Bronchial epithelial cell (primary cell): ENCODE measurements at regions not wholly inside any gene's neighbourhood (a gene's known extent, or its start where the extent isn't known, plus 50 kb on each side); places are given as distances from the start of the nearest gene placed in this dataset.

Experiments used
- DNase-seq: peaks from one replicate; pipeline ENCODE4 v3.0.0-alpha.2; 2010; ENCODE audit warnings: low read depth
- FAIRE-seq: peaks from 2 replicates; lab custom pipeline; 2011; peaks lifted over from hg19 to GRCh38; lab: Jason Lieb, UNC
- H3K27me3 ChIP-seq: 2 replicates; pipeline ENCODE4 v1.5.1; 2011; ENCODE audit warnings: low read length; ENCODE audit not compliant: control insufficient read depth, insufficient read depth
- H3K36me3 ChIP-seq: 2 replicates; pipeline ENCODE4 v1.5.1; 2011; ENCODE audit warnings: low read length; ENCODE audit not compliant: control insufficient read depth, insufficient read depth
- H3K4me3 ChIP-seq: 2 replicates; pipeline ENCODE4 v1.5.1; 2011; ENCODE audit warnings: mild to moderate bottlenecking, low read depth, low read length, control low read depth
- TF ChIP-seq, protein P1 (sequence below): IDR thresholded peaks from 2 replicates; pipeline ENCODE4 v1.5.1; 2011; ENCODE audit warnings: mild to moderate bottlenecking, moderate library complexity, low read length, control low read depth, inconsistent platforms; ENCODE audit not compliant: insufficient read depth, severe bottlenecking

DNA sequence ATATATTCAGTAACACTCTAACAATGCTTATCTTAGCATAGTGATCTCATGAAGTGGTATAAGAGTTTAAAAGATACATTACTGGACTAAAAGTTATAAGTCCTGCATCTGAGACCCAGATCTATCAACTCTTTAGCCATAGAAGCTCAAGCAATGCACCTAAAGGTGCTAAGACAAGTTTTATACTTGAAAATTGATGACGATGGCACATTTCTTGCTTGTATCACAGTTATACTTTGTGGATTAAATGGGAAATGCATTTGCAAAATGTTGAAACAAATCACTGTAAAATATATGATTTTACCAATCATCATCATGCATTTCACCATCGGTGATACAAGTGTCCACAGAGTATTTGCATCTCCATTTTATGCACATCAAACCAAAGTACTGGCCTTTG lies 525.3 kb upstream of the ZNF385D start:
- H3K27me3 ChIP-seq = no peaks in the 10 kb centered on the region
- H3K4me3 ChIP-seq = no peak overlapping the region
- TF ChIP-seq, protein P1, sequence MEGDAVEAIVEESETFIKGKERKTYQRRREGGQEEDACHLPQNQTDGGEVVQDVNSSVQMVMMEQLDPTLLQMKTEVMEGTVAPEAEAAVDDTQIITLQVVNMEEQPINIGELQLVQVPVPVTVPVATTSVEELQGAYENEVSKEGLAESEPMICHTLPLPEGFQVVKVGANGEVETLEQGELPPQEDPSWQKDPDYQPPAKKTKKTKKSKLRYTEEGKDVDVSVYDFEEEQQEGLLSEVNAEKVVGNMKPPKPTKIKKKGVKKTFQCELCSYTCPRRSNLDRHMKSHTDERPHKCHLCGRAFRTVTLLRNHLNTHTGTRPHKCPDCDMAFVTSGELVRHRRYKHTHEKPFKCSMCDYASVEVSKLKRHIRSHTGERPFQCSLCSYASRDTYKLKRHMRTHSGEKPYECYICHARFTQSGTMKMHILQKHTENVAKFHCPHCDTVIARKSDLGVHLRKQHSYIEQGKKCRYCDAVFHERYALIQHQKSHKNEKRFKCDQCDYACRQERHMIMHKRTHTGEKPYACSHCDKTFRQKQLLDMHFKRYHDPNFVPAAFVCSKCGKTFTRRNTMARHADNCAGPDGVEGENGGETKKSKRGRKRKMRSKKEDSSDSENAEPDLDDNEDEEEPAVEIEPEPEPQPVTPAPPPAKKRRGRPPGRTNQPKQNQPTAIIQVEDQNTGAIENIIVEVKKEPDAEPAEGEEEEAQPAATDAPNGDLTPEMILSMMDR = no peak
- H3K36me3 ChIP-seq = no peaks in the 10 kb centered on the region
- DNase-seq (no peak), FAIRE-seq (no peak)

GRCh38 chr3:22284559-22284958 lies 533.5 kb upstream of the ZNF385D start:
- no peaks in the 10 kb centered on the region for H3K36me3 ChIP-seq
- H3K27me3 ChIP-seq = no peaks in the 10 kb centered on the region
- H3K4me3 ChIP-seq = no peak overlapping the region
- TF ChIP-seq, protein P1 = no peak
- DNase-seq (peak; percentile 29), FAIRE-seq (no peak)

DNA sequence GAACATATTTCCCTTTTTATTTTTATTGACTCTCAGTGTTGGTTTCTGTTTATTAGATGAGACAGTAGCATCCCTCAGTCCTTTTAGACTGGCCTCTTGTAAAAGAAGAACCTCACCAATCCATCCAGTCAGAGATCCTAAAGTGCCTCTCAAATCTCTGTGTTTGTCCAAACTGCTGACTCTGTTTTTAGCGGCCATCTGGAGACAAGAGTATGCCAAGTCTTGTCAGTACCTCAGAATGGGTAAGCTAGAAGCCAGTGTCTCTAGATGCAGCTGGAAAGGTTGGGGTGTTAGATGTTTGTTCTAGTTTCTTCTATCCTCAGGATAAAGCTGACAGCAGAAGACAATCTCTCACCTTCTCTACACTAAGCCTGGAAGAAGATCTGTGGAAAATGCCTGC lies 537.7 kb upstream of the ZNF385D start:
- FAIRE-seq = no peak
- H3K36me3 ChIP-seq = no peaks in the 10 kb centered on the region
- TF ChIP-seq, protein P1 = no peak
- H3K27me3 ChIP-seq = no peaks in the 10 kb centered on the region
- no peak for DNase-seq
- no peak overlapping the region for H3K4me3 ChIP-seq

GRCh38 chr3:22292681-22293080 lies 541.7 kb upstream of the ZNF385D start:
- DNase-seq (no peak), FAIRE-seq (no peak)
- H3K36me3 ChIP-seq = no peaks in the 10 kb centered on the region
- no peaks in the 10 kb centered on the region for H3K27me3 ChIP-seq
- no peak overlapping the region for H3K4me3 ChIP-seq
- TF ChIP-seq, protein P1 = no peak

- DNase-seq (no peak), FAIRE-seq (no peak)
- Histone ChIP-seq H3K27me3 (no peaks in the 10 kb centered on the region), H3K4me3 (no peak overlapping the region), H3K36me3 (no peaks in the 10 kb centered on the region)
- TF ChIP-seq, protein P1 = no peak
Observed at GRCh38 chr3:22296601-22297000, 545.6 kb upstream of the ZNF385D start.

GRCh38 chr3:22297436-22297835 lies 546.4 kb upstream of the ZNF385D start:
- Histone ChIP-seq H3K4me3 (no peak overlapping the region), H3K36me3 (no peaks in the 10 kb centered on the region), H3K27me3 (no peaks in the 10 kb centered on the region)
- DNase-seq = peak; percentile 32
- TF ChIP-seq, protein P1 = no peak
- no peak for FAIRE-seq
